K562 (cell line): ENCODE measurements at regions not wholly inside any gene's neighbourhood (a gene's known extent, or its start where the extent isn't known, plus 50 kb on each side); places are given as distances from the start of the nearest gene placed in this dataset.

Experiments used
- BDP1 ChIP-seq: IDR thresholded peaks from 3 replicates; pipeline ENCODE4 v1.6.1; 2011; ENCODE audit not compliant: insufficient read length, insufficient read depth
- FOXA1 ChIP-seq: fragments of 450-650 bp; IDR thresholded peaks from 2 replicates; pipeline ENCODE4 v1.6.1; 2016; ENCODE audit warnings: mild to moderate bottlenecking, borderline replicate concordance
- HNRNPUL1 ChIP-seq: fragments of 200-400 bp; formaldehyde crosslinking; IDR thresholded peaks from 2 replicates; pipeline ENCODE4 v1.6.1; 2017; ENCODE audit warnings: low read length
- RBM22 ChIP-seq: fragments of 200-400 bp; formaldehyde crosslinking; IDR thresholded peaks from 2 replicates; pipeline ENCODE4 v1.6.1; 2018; ENCODE audit warnings: low read length, low read depth; ENCODE audit not compliant: poor library complexity, severe bottlenecking
- SNRNP70 ChIP-seq: fragments of 200-400 bp; formaldehyde crosslinking; optimal IDR thresholded peaks from 2 replicates; pipeline ENCODE3; 2017; ENCODE audit warnings: low read depth, low read length
- ZFPM2 ChIP-seq: fragments of 250-450 bp; sonication (Bioruptor Pico); IDR thresholded peaks from 2 replicates; pipeline ENCODE4 v1.5.1; 2022; ENCODE audit warnings: mild to moderate bottlenecking
- ZNF324 ChIP-seq: fragments of 250-450 bp; sonication (Bioruptor Pico); IDR thresholded peaks from 2 replicates; pipeline ENCODE4 v1.4.0; 2020; ENCODE audit warnings: mild to moderate bottlenecking
- TF ChIP-seq, protein P1 (sequence below), 2 experiments: fragments of 250-450 bp in 1 of 2; fragments of 450-650 bp in 1 of 2; sonication (Bioruptor Pico) in 1 of 2; IDR thresholded peaks; 2 replicates each; pipeline versions ENCODE4 v1.6.1 to v1.8.0; 2016 to 2021; ENCODE audit warnings: mild to moderate bottlenecking in 2 of 2, moderate library complexity in 2 of 2, missing compliant biosample characterization in 1 of 2, missing genetic modification characterization in 1 of 2
- TF ChIP-seq, protein P2 (sequence below): IDR thresholded peaks from 2 replicates; pipeline ENCODE4 v1.6.1; 2011; ENCODE audit not compliant: insufficient read length; ENCODE audit errors: extremely low read depth
- TF ChIP-seq, protein P3 (sequence below): fragments of 250-450 bp; sonication (Bioruptor Pico); IDR thresholded peaks from 2 replicates; pipeline ENCODE4 v1.4.0; 2020; ENCODE audit warnings: mild to moderate bottlenecking, moderate library complexity, borderline replicate concordance

DNA sequence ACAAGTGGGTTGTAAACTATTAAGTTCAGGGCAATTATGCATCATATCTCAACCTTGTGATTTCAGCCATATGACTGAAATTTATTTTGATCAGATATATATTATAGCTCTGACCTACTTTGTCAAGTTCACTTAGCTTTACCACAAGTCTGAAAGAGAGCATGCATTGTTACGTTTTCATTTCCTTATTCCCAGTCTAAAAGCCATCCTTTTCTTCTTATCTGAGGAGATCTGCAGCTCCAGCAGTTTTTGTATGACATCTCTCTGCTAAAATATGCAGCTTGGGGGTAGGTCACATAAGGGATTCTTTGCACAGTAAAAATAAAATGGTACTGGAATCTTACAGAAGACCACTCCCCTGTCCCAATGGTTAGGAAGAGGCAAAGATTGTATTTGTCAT, 1682.8 kb upstream of the FLRT2 start (continued):
- TF ChIP-seq, protein P1, sequence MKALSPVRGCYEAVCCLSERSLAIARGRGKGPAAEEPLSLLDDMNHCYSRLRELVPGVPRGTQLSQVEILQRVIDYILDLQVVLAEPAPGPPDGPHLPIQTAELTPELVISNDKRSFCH (CRISPR knock-in tag; IDR thresholded peaks at IDR 0.05) = no peak
- TF ChIP-seq, protein P1 (tag; IDR thresholded peaks at IDR 0.05) = no peak
- no peak for TF ChIP-seq BDP1
- TF ChIP-seq, protein P2, sequence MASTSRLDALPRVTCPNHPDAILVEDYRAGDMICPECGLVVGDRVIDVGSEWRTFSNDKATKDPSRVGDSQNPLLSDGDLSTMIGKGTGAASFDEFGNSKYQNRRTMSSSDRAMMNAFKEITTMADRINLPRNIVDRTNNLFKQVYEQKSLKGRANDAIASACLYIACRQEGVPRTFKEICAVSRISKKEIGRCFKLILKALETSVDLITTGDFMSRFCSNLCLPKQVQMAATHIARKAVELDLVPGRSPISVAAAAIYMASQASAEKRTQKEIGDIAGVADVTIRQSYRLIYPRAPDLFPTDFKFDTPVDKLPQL = no peak
- no peak for TF ChIP-seq RBM22
- no peak for TF ChIP-seq SNRNP70
- TF ChIP-seq, protein P3, sequence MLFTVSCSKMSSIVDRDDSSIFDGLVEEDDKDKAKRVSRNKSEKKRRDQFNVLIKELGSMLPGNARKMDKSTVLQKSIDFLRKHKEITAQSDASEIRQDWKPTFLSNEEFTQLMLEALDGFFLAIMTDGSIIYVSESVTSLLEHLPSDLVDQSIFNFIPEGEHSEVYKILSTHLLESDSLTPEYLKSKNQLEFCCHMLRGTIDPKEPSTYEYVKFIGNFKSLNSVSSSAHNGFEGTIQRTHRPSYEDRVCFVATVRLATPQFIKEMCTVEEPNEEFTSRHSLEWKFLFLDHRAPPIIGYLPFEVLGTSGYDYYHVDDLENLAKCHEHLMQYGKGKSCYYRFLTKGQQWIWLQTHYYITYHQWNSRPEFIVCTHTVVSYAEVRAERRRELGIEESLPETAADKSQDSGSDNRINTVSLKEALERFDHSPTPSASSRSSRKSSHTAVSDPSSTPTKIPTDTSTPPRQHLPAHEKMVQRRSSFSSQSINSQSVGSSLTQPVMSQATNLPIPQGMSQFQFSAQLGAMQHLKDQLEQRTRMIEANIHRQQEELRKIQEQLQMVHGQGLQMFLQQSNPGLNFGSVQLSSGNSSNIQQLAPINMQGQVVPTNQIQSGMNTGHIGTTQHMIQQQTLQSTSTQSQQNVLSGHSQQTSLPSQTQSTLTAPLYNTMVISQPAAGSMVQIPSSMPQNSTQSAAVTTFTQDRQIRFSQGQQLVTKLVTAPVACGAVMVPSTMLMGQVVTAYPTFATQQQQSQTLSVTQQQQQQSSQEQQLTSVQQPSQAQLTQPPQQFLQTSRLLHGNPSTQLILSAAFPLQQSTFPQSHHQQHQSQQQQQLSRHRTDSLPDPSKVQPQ (CRISPR knock-in tag) = no peak
- no peak for TF ChIP-seq ZNF324
- no peak for TF ChIP-seq FOXA1
- TF ChIP-seq HNRNPUL1 = no peak
- no peak for TF ChIP-seq ZFPM2
